Right cardiac atrium (tissue), 5 donors: ENCODE measurements at regions not wholly inside any gene's neighbourhood (a gene's known extent, or its start where the extent isn't known, plus 50 kb on each side); places are given as distances from the start of the nearest gene placed in this dataset.

Experiments used
- ATAC-seq, 2 donors: fragments of 200-7000 bp; cut with Tn5 transposase; one replicate each; pipeline versions ENCODE4 v1.8.0 to v1.9.1; 2020; ENCODE audit warnings: moderate library complexity in 2 of 2, mild to moderate bottlenecking in 1 of 2
- DNase-seq, 3 donors: peaks; one replicate each; pipeline ENCODE4 v3.0.0-alpha.2; 2020
- H3K27ac ChIP-seq: one replicate; pipeline ENCODE4 v1.5.1; 2013; ENCODE audit warnings: mild to moderate bottlenecking, low read length, control low read depth, moderate library complexity
- H3K27me3 ChIP-seq: one replicate; pipeline ENCODE4 v1.6.1; 2013; ENCODE audit not compliant: control insufficient read depth, insufficient read depth
- H3K4me1 ChIP-seq: one replicate; pipeline ENCODE4 v1.6.1; 2013; ENCODE audit warnings: low read length; ENCODE audit not compliant: control insufficient read depth, insufficient read depth
- H3K4me3 ChIP-seq: one replicate; pipeline ENCODE4 v1.5.1; 2013; ENCODE audit warnings: low read length, control low read depth
- H3K9me3 ChIP-seq: one replicate; pipeline ENCODE4 v1.6.1; 2013; ENCODE audit warnings: low read length; ENCODE audit not compliant: control insufficient read depth
- WGBS: extraction: QIAGEN DNeasy Blood & Tissue Kit; methylation state at CpG from one replicate; pipeline ENCODE4 v1.1.7; 2013; 5-methylcytosine and 5-hydroxymethylcytosine counted together
- intact Hi-C, 4 donors: fragments of 100-400 bp; cut with DNase I; formaldehyde crosslinking; loops; one replicate each; pipeline versions ENCODE4 v1.11.0 to v1.14.0; 2022 to 2023
- donor health status: healthy with polysubstance abuse.
- donor health status: DM: no; HTN: yes; CAD: no.
- donor health status: DM: no; HTN: no; CAD: no.
- donor health status: DM: no; HTN: yes; CAD: no; lungs with severe emphysema.
- donor health status: DM: yes; HTN: yes; CAD: no.

GRCh38 chr2:167478196-167478595, 589.9 kb downstream of the XIRP2 start:
- Histone ChIP-seq H3K9me3 (no peaks in the 10 kb centered on the region), H3K4me1 (no peaks in the 10 kb centered on the region), H3K27me3 (no peaks in the 10 kb centered on the region), H3K27ac (no peak overlapping the region), H3K4me3 (no peak overlapping the region)
- DNase-seq (no peak), ATAC-seq (no peak)
- 84% methylated on average over 3 of the region's 3 CpGs for WGBS
- intact Hi-C loops: no loop called here

DNA sequence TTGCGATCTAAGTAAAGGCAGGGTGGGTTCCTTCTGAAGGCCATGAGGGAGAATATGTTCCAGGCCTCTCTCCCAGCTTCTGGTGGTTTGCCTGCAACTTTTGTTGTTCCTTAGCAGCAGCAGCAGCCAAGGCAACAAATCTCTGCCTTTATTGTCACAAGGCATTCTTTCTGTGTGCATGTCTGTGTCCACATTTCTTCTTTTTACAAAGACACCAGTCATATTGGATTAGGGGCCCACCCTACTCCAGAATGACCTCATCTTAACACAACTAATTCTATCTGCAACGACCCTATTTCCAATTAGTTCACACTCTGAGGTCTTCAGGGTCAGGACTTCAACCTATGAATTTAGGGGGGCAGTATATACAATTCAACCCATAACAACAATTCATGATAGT, 587.5 kb downstream of the XIRP2 start:
- 61% methylated on average over 2 of the region's 2 CpGs for WGBS
- no peaks in the 10 kb centered on the region for H3K27me3 ChIP-seq
- DNase-seq: no peak

GRCh38 chr2:167471734-167472133, 583.5 kb downstream of the XIRP2 start:
- no peaks in the 10 kb centered on the region for H3K9me3 ChIP-seq
- H3K4me3 ChIP-seq: no peak overlapping the region
- H3K27me3 ChIP-seq: no peaks in the 10 kb centered on the region
- ATAC-seq (no peak), DNase-seq (no peak)
- H3K4me1 ChIP-seq: no peaks in the 10 kb centered on the region
- no peak overlapping the region for H3K27ac ChIP-seq
- intact Hi-C loops: no loop called here

More for the DNA sequence above, 587.5 kb downstream of the XIRP2 start:
- Histone ChIP-seq H3K4me3 (no peak overlapping the region), H3K9me3 (no peaks in the 10 kb centered on the region), H3K27ac (no peak overlapping the region), H3K4me1 (no peaks in the 10 kb centered on the region)
- intact Hi-C loops: no loop called here
- ATAC-seq: no peak

GRCh38 chr2:167471332-167471731, 583.1 kb downstream of the XIRP2 start:
- no peaks in the 10 kb centered on the region for H3K9me3 ChIP-seq
- DNase-seq (no peak), ATAC-seq (no peak)
- H3K27me3 ChIP-seq: no peaks in the 10 kb centered on the region
- no peak overlapping the region for H3K27ac ChIP-seq
- no peaks in the 10 kb centered on the region for H3K4me1 ChIP-seq
- H3K4me3 ChIP-seq: no peak overlapping the region
- intact Hi-C loops: no loop called here

GRCh38 chr2:167462379-167462778, 574.1 kb downstream of the XIRP2 start:
- no peak for ATAC-seq
- DNase-seq: no peak
- Histone ChIP-seq H3K4me3 (no peak overlapping the region), H3K27ac (no peak overlapping the region), H3K27me3 (no peaks in the 10 kb centered on the region), H3K4me1 (no peaks in the 10 kb centered on the region), H3K9me3 (no peaks in the 10 kb centered on the region)
- WGBS: 75% methylated on average over 3 of the region's 3 CpGs
- intact Hi-C loops: no loop called here

DNA sequence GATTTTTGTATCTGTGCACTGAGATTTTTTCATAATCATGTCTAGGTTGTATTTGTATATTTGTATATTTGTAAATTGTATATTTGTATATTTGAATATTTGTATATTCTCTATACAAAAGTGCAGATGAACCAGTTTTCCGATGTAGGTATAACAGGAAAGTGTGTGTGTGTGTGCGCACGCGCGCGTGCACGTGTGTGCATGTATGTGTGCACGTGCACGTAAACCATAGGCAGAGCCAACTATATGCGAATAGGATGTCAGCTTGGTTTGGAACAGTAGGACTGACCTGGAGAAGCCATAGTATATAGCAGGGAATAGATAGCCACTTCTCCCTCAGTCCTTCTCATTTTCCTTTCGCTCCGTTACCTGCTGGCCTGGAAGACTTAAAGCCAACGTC, 565.8 kb downstream of the XIRP2 start:
- no peaks in the 10 kb centered on the region for H3K27me3 ChIP-seq
- DNase-seq: no peak
- ATAC-seq: no peak
- H3K4me3 ChIP-seq: no peak overlapping the region
- H3K9me3 ChIP-seq: no peaks in the 10 kb centered on the region
- 97% methylated on average over 13 of the region's 13 CpGs for WGBS
- no peaks in the 10 kb centered on the region for H3K4me1 ChIP-seq
- H3K27ac ChIP-seq: no peak overlapping the region
- intact Hi-C loops: no loop called here

GRCh38 chr2:167451496-167452289, 563.4 kb downstream of the XIRP2 start:
- Histone ChIP-seq H3K27me3 (no peaks in the 10 kb centered on the region), H3K4me3 (no peak overlapping the region), H3K27ac (no peak overlapping the region), H3K9me3 (no peaks in the 10 kb centered on the region), H3K4me1 (no peaks in the 10 kb centered on the region)
- no peak for DNase-seq
- no peak for ATAC-seq
- intact Hi-C loops: no loop called here
- 58% methylated on average over 9 of the region's 9 CpGs for WGBS

- no peak for ATAC-seq
- no peak overlapping the region for H3K4me3 ChIP-seq
- intact Hi-C loops: no loop called here
These were observed 562.1 kb downstream of the XIRP2 start for GRCh38 chr2:167450364-167450763.

DNA sequence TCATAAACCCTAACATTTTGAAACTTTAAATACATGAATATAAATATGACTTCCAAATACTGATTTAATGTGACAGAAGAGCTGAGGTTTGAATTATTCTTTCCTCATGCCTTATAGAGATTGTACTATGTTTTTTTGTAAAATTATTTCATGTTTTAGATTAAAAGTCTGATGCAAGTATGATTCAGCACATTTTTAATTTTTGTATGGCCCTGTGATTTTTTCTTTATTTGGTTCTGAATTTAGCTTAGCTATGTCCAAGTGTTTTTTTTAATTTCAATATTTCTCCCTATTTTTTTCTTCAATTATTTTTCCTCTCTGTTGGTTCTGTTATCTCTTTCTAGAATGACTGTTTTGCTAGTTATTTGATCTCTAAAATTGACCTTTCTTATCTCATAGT, 552.1 kb downstream of the XIRP2 start:
- Histone ChIP-seq H3K4me1 (no peaks in the 10 kb centered on the region), H3K27me3 (no peaks in the 10 kb centered on the region), H3K27ac (no peak overlapping the region), H3K4me3 (no peak overlapping the region), H3K9me3 (no peaks in the 10 kb centered on the region)
- DNase-seq (no peak), ATAC-seq (no peak)
- intact Hi-C loops: no loop called here

More at GRCh38 chr2:167450364-167450763, 562.1 kb downstream of the XIRP2 start:
- no peak for DNase-seq
- no peaks in the 10 kb centered on the region for H3K4me1 ChIP-seq
- H3K27me3 ChIP-seq: no peaks in the 10 kb centered on the region
- no peaks in the 10 kb centered on the region for H3K9me3 ChIP-seq
- no peak overlapping the region for H3K27ac ChIP-seq

DNA sequence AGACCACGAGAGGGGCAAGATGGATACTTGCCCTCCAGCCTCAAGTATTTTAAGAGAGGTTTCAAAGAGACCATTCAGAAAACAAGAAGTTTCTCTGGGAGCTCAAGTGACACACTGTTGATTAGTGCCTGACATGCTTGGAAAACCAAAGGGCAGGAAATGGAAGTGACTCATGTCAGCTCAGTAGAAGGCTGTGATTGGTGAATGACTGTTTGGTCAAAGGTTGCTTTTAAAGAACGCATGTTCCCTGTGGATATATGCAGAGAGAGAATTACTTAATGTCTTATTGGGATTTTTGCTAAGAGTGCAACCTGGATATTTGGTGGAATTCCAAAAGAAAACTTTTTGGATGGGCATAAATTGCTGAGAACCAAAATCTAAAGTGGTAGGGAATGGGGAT, 549.9 kb downstream of the XIRP2 start:
- Histone ChIP-seq H3K4me1 (no peaks in the 10 kb centered on the region), H3K9me3 (no peaks in the 10 kb centered on the region), H3K4me3 (no peak overlapping the region), H3K27me3 (no peaks in the 10 kb centered on the region), H3K27ac (no peak overlapping the region)
- ATAC-seq: no peak
- 39% methylated on average over 2 of the region's 2 CpGs for WGBS
- intact Hi-C loops: no loop called here
- DNase-seq: no peak

DNA sequence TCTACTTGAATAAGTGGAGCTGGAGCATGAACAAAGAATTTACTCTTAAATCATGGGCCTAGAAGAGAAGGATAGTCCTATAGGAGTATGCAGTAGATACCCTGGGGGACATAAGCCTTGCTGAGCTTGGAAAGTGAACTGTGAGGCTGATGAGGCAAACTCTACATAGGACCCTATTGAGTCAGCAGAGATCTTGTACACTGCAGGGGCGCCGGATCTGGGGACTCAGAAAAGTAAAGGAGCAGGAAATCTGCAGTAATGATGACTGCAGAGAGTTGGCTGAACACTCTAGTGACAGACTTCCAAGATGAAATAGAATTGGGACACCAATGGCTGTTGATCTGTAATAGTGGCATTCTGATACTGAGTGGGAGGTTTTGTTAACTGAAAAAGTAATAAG, 543.7 kb downstream of the XIRP2 start:
- ATAC-seq: no peak
- no peak overlapping the region for H3K4me3 ChIP-seq
- intact Hi-C loops: no loop called here
- no peaks in the 10 kb centered on the region for H3K9me3 ChIP-seq
- DNase-seq: no peak
- 80% methylated on average over 2 of the region's 2 CpGs for WGBS
- no peak overlapping the region for H3K27ac ChIP-seq
- H3K4me1 ChIP-seq: no peaks in the 10 kb centered on the region
- no peaks in the 10 kb centered on the region for H3K27me3 ChIP-seq

DNA sequence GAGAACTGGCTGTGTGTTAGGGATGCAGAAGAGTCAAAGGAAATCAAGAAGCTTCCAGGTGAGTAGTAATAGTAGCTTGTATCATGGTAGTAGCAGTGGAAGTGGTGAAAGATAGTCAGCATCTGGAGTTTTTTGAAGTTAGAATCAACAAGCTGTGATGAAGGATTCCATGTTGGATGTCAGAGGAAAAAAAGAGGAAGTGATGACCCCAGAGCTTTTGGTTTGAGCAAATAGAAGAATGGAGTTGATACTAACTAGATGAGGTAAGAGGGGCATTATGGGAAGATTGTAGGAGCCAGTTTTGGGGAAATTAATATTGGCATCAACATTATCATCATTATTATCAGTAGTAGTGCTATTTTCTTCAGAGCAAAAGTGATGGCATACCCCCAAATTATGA, 542.2 kb downstream of the XIRP2 start:
- Histone ChIP-seq H3K4me1 (no peaks in the 10 kb centered on the region), H3K4me3 (no peak overlapping the region), H3K27me3 (no peaks in the 10 kb centered on the region), H3K9me3 (no peaks in the 10 kb centered on the region), H3K27ac (no peak overlapping the region)
- ATAC-seq (no peak), DNase-seq (no peak)
- intact Hi-C loops: no loop called here
